Motor neuron (in vitro differentiated cells): ENCODE measurements at regions not wholly inside any gene's neighbourhood (a gene's known extent, or its start where the extent isn't known, plus 50 kb on each side); places are given as distances from the start of the nearest gene placed in this dataset.

Experiments
- ATAC-seq, 8 experiments: fragments of 200-7000 bp; cut with Tn5 transposase; replicated peaks in 6 of 8; 2 replicates each; pipeline ENCODE4 v1.8.0; 2021; ENCODE audit warnings: mild to moderate bottlenecking in 8 of 8, moderate library complexity in 8 of 8
- H3K27ac ChIP-seq, 2 donors: fragments of 250-450 bp; sonication (Bioruptor Pico); 2 replicates each; pipeline ENCODE4 v1.9.0; 2021; ENCODE audit warnings: antibody characterized with exemption in 2 of 2, mild to moderate bottlenecking in 2 of 2, moderate library complexity in 1 of 2
- H3K4me1 ChIP-seq, 2 donors: fragments of 250-450 bp; sonication (Bioruptor Pico); replicated peaks in 1 of 2; 2 replicates each; pipeline ENCODE4 v1.6.1; 2021; ENCODE audit warnings: antibody characterized with exemption in 2 of 2, mild to moderate bottlenecking in 2 of 2, moderate library complexity in 1 of 2
- H3K4me3 ChIP-seq, 5 donors: fragments of 250-450 bp; sonication (Bioruptor Pico); 2 replicates each; pipeline ENCODE4 v1.9.0; 2021; ENCODE audit warnings: antibody characterized with exemption in 5 of 5, mild to moderate bottlenecking in 5 of 5, moderate library complexity in 4 of 5
- WGBS, 10 experiments: fragments of 450-650 bp; shearing (Covaris generic); methylation state at CpG; one replicate each; pipeline ENCODE4 v1.0.0; 2022; 5-methylcytosine and 5-hydroxymethylcytosine counted together
- in situ Hi-C, 9 experiments: fragments of 400-800 bp; cut with MboI; loops; one replicate each; pipeline ENCODE4 v1.15.0; 2021; ENCODE audit warnings: low sequenced_read_pairs in 9 of 9, low pct_unique_long_range_greater_than_20kb in 2 of 9; ENCODE audit not compliant: unreplicated experiment in 9 of 9

DNA sequence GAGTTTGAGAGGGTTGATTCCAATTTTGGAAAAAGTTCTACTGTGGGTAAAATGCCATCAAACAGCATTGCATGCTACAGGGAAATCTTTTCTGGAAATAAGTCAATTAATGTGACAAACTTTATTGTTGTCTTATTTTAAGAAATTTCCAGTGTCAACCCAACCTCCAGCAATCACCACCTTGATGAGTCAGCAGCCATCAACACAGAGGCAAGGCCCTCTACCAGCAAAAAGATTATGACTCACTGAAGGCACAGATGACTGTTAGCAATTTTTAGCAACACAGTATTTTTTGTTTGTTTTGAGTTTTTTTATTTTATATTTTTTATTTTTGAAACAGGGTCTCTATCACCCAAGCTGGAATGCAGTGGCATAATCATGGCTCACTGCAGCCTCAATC, 165.4 kb upstream of the C1QTNF7 start:
- in situ Hi-C loops = no loop called here
- H3K4me1 ChIP-seq = no peaks in the 10 kb centered on the region
- no peak overlapping the region for H3K27ac ChIP-seq
- no peak for ATAC-seq
- H3K4me3 ChIP-seq = no peak overlapping the region

DNA sequence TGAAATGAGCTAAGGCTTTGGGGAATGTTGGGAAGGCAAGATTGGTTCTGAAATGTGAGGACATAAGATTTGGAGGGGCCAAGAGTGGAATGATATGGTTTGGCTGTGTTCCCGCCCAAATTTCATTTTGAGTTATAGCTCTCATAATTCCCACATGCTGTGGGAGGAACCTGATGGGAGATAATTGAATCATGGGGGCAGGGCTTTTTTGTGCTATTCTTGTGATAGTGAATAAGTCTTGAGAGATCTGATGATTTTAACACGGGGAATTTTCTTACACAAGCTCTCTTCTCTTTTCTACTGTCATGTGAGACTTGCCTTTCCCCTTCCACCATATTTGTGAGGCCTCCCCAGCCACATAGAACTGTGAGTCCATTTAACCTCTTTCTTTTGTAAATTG, 157.6 kb upstream of the C1QTNF7 start:
- in situ Hi-C loops = no loop called here
- no peak overlapping the region for H3K4me3 ChIP-seq
- no peaks in the 10 kb centered on the region for H3K4me1 ChIP-seq
- no peak for ATAC-seq
- 10 to 100% (median 67%) methylated on average over 1 to 2 of the region's 2 CpGs; no CpG with 5 or more reads in 1 of the 10 experiments for WGBS, 10 experiments
- H3K27ac ChIP-seq = no peak overlapping the region

DNA sequence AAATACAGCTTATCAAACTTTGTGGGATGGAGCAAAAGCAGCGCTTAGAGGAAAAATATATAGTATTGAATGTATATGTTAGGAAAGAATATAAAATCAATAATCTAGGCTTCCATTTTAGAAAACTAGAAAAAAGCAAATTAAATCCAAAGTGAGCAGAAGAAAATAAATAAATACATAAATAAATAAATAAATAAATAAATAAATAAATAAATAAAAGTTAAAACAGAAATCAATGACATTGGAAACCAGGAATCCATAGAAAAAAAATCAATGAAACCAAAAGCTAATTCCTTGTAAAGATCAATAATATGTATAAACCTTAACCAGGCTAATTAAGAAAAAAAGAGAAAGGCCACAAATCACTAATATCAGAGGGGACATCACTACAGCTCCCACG, 141.8 kb upstream of the C1QTNF7 start:
- H3K27ac ChIP-seq = no peak overlapping the region

DNA sequence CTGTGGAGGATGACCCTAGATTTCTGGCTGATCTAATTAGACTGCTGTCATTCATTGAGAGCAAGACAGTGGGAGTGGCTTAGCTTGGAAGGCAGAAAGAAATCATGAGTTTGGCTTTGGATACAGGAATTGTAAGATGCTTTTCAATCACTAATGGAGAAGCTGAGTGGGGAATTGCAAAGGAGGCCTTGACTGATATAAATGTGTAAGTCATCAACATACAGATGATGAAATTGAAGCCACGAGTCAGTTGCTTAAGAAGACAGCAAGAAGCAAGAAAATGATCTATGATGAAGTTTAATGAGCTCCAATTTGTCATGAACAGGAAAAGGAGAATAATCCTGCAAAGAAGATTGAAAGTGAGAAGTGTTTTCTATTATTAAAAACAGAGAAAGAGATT, 136.7 kb upstream of the C1QTNF7 start:
- Histone ChIP-seq H3K27ac (no peak overlapping the region), H3K4me1 (no peaks in the 10 kb centered on the region), H3K4me3 (no peak overlapping the region)
- ATAC-seq = peak in 6 of 8 experiments; percentile 16 to 95 (median 52)
- in situ Hi-C loops = no loop called here
- 0 to 60% (median 33%) methylated on average over 1 of the region's 1 CpG; no CpG with 5 or more reads in 1 of the 10 experiments for WGBS, 10 experiments

More for the DNA sequence above, 141.8 kb upstream of the C1QTNF7 start:
- Histone ChIP-seq H3K4me3 (no peak overlapping the region), H3K4me1 (no peaks in the 10 kb centered on the region)
- in situ Hi-C loops = no loop called here
- ATAC-seq = no peak
- 83 to 100% (median 94%) methylated on average over 1 to 2 of the region's 2 CpGs for WGBS, 10 experiments

DNA sequence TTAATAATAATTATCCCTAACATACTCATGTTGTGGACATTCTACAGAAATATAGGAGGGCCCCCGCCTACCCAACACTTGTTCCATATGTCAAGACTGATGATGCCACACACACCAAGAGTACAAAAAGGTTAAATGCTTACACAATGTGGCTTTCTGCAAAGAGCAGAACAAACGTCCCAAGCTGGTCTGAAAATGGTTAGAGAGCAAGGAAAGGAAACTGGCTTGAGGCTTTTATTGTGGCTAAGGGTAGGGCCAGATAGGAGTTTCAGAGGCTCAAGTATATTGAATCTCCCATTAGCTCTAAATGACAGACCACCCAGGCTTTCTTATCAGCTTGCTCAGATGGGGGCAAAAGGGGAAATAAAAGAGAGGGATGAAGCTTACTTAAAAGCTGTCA, 134.1 kb upstream of the C1QTNF7 start:
- Histone ChIP-seq H3K4me1 (no peaks in the 10 kb centered on the region), H3K4me3 (no peak overlapping the region), H3K27ac (no peak overlapping the region)
- in situ Hi-C loops = no loop called here
- WGBS, 10 experiments = 0 to 100% (median 42%) methylated on average over 1 to 2 of the region's 2 CpGs; no CpG with 5 or more reads in 1 of the 10 experiments
- no peak for ATAC-seq

DNA sequence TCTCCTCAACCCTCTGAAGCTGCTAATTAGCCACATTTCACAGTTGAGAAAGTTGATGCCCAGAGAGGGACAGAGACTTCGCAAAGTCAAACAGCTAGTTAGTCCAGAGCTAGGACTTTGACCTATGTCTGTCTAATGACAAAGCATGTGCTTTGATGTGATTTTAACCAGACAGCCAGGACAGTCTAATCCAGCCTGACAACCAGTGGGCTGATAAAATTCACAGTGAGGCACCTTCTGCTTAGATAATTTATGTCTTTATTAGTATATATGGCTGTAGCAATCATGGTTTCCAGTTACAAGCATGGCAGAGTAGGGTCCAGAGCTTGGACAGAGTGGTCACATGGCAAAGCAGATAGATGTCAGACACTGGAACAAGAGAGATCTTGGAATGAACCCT, 133.6 kb upstream of the C1QTNF7 start:
- WGBS, 10 experiments = 80 to 100% (median 93%) methylated on average over 1 of the region's 1 CpG; no CpG with 5 or more reads in 6 of the 10 experiments
- no peaks in the 10 kb centered on the region for H3K4me1 ChIP-seq
- H3K27ac ChIP-seq = no peak overlapping the region
- H3K4me3 ChIP-seq = no peak overlapping the region
- no peak for ATAC-seq
- in situ Hi-C loops = no loop called here

DNA sequence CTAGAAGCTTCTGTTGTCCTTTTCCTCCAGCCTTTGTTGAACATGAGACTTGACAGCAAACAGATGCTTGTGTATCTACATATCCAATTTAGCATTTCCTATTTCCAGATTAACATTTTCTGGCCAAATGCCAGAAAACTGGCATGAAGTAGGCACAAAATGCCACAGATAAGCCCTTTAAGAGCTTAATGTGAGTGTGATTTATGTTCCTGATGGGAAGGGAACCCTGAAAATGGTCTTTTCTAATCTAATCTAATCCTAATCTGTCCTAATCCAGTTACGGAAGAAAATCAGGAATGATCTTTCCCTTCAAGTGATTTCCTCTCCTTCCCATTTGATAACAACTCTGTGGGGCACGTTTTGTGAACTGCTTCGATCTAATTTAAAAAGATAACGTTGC, 133.0 kb upstream of the C1QTNF7 start:
- H3K4me3 ChIP-seq = no peak overlapping the region
- in situ Hi-C loops = no loop called here
- no peaks in the 10 kb centered on the region for H3K4me1 ChIP-seq
- ATAC-seq = no peak
- 2 to 97% (median 81%) methylated on average over 1 to 4 of the region's 4 CpGs for WGBS, 10 experiments
- H3K27ac ChIP-seq = no peak overlapping the region

DNA sequence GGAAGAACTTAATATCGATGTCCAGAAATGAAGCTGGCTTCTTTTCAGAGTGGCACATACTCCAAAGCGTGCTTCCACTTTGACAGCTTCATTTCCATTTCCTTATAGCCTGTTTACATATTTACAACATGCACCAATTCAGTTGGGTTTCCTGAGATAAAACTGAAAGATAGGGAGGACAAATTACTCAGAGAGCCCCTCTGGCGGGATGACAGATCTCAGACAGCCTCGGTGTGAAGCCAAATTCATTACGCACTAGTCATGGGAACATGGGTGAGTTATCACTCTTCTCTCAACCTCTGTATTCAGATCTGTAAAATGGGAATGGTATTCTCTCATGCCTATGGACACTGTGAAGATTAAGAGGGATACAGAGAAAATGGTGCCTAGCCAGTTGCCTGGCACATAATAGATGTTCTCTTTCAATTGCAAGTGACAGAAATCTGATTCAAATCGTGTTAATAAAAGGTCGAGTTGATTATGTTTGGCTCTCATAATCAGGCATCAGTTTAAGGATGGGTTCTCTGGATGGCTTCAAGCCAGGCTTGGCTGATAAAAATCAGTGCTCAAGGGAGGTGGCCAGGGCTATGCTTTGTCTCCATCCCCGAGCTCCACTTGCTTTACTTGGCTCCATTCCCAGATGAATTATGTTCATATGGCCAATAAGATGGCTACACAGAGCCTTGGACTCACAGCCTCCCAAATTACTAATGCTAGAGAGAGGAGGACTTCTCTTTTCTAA, 132.2 kb upstream of the C1QTNF7 start:
- Histone ChIP-seq H3K4me3 (no peak overlapping the region), H3K27ac (no peak overlapping the region), H3K4me1 (no peaks in the 10 kb centered on the region)
- in situ Hi-C loops = no loop called here
- ATAC-seq = peak in 3 of 8 experiments; percentile 37 to 56 (median 42)
- 20 to 97% (median 75%) methylated on average over 2 to 7 of the region's 8 CpGs for WGBS, 10 experiments

DNA sequence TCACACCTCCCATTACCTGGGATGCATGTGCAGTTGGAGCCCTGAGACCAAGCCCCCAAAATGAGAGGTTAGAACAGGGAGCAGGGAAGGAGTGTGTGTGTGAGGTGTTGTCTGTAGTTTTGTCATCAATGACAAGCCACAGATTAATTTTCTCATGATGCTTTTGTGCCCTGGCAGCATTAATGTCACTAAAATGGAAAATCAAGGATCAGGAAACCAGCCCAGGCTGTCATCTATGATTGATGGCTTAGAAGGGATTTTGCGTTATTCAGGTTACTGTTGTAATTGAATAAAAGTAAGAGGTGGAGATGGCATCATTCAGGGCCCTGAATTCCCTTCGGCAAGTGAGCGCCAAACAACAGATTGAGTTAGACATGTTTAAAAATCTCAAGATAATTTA, 130.5 kb upstream of the C1QTNF7 start:
- ATAC-seq = peak in 1 of 8 experiments; percentile 37
- 83 to 100% (median 90%) methylated on average over 1 to 3 of the region's 3 CpGs; no CpG with 5 or more reads in 2 of the 10 experiments for WGBS, 10 experiments
- Histone ChIP-seq H3K27ac (no peak overlapping the region), H3K4me3 (no peak overlapping the region), H3K4me1 (no peaks in the 10 kb centered on the region)
- in situ Hi-C loops = no loop called here

DNA sequence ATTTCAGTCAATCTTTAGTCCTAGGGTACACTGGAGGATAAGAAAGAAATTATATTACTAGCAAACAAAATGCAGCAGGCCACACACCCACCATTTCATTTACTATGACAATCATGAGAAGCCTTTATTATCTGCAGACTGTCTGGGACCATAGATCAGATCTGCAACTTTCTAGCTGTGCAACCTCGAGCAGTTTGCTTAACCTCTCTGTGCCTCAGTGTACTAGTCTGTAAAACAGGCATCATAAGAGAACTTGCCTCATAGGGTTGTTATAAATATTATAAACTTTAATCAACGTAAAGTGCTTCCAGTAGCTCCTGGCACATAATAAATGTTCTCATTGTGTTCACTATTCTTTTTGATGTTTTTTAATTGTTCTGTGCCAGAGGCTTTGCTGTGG, 128.2 kb upstream of the C1QTNF7 start:
- Histone ChIP-seq H3K27ac (no peak overlapping the region), H3K4me1 (no peaks in the 10 kb centered on the region), H3K4me3 (no peak overlapping the region)
- in situ Hi-C loops = no loop called here
- 6 to 83% (median 50%) methylated on average over 1 to 2 of the region's 2 CpGs; no CpG with 5 or more reads in 3 of the 10 experiments for WGBS, 10 experiments
- ATAC-seq = no peak

DNA sequence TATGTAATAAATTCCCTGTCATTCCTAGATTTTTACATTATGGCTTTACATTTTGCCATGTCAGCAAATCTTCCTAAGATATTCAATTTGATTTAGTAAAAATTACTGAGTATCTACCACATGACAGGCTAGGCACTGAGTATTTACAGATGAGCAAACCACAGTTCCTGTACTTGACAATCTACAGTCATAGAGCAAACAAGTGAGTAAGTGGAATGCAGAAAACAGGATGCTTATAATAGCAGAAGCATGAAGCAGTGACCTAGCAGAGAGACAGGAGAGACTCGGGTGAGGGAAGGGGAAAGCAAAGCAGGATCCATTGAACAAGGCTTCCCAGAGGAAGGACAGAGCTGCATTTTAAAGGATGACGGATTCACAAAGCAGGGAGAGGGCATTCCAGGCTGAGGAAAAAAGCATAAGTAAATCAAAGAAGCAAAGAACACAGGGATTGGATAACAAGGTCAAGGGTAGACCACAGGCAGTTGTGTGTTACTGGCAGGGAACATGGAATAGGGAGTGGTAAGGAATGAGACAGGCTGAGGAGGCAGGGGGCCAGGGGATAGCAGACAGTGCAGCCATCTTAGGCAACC, 124.7 kb upstream of the C1QTNF7 start:
- 0 to 100% (median 30%) methylated on average over 1 to 2 of the region's 2 CpGs; no CpG with 5 or more reads in 3 of the 10 experiments for WGBS, 10 experiments
- no peaks in the 10 kb centered on the region for H3K4me1 ChIP-seq
- H3K4me3 ChIP-seq = no peak overlapping the region
- ATAC-seq = peak in 4 of 8 experiments; percentile 25 to 66 (median 47)
- no peak overlapping the region for H3K27ac ChIP-seq
- in situ Hi-C loops = no loop called here

DNA sequence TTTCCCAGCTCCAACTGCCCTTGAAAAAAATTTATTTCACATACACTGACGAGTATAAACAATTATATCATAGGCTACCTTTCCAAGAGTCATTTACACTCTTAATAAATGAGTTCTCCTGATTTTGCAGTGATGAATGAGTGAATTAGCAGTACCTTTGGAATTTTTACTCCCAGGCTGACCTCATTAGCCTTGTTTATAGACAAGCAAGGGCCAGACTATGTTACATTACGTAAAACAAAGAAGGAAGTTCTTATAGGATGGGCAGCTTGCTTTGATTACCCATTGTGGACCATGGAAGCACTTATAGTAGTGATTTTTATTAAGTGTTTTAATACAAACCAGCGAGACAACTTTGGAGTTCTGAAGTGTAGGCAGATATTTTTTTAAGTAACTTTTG, 112.9 kb upstream of the C1QTNF7 start:
- Histone ChIP-seq H3K4me1 (no peaks in the 10 kb centered on the region), H3K27ac (no peak overlapping the region), H3K4me3 (no peak overlapping the region)
- in situ Hi-C loops = no loop called here
- ATAC-seq = no peak
- 19 to 100% (median 77%) methylated on average over 1 to 3 of the region's 3 CpGs for WGBS, 10 experiments

DNA sequence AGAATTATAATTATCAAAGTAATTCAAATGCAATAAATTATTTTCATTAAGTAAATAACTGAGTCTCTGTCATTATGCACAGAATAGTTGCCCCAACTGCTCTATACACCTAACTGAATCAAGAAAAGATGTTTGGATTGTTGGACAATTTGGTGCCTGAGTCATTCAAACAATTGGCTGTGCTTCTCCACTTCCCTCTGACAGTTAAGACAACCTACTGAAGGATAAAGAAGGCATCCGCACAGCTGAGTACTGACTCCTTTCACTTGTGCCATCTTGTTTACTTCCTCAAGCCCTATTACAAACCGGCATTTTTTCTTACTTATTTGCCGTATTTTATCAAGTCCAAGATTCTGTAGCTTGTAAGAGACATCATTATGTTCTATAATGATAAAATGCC, 110.6 kb upstream of the C1QTNF7 start:
- in situ Hi-C loops = no loop called here
- ATAC-seq = no peak
- no peaks in the 10 kb centered on the region for H3K4me1 ChIP-seq
- no peak overlapping the region for H3K4me3 ChIP-seq
- no peak overlapping the region for H3K27ac ChIP-seq
- WGBS, 10 experiments = 20 to 100% (median 83%) methylated on average over 1 to 3 of the region's 3 CpGs
